KG1 (cell line): ENCODE measurements at regions not wholly inside any gene's neighbourhood (a gene's known extent, or its start where the extent isn't known, plus 50 kb on each side); places are given as distances from the start of the nearest gene placed in this dataset.

Source experiments
- DNase-seq: peaks from one replicate; lab custom pipeline; 2025; lab: John Stamatoyannopoulos, UW

GRCh38 chr4:14560577-14560976, 441.7 kb upstream of the CPEB2 start:
- no peak for DNase-seq

- DNase-seq: no peak
These were observed 439.4 kb upstream of the CPEB2 start for GRCh38 chr4:14562901-14563300.

GRCh38 chr4:14564281-14564680, 438.0 kb upstream of the CPEB2 start:
- no peak for DNase-seq

DNA sequence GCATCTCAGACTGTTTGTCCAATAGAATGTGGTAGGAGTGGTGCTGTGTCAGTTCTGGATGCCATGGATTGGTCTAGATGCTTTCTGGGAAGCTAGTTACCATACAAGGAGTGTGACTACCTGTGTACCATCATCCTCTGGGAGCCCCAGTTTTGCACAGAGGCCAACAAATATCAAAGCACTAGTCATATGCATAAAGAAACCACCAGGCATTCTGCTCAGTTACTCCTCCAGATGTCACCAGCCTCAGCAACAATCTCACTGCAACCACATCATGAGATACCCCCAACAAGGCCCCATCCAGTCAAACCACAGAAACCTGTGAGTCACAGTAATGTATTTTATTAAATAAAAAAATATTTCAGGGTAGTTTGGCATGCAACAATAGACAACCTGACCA, 435.8 kb upstream of the CPEB2 start:
- no peak for DNase-seq

DNA sequence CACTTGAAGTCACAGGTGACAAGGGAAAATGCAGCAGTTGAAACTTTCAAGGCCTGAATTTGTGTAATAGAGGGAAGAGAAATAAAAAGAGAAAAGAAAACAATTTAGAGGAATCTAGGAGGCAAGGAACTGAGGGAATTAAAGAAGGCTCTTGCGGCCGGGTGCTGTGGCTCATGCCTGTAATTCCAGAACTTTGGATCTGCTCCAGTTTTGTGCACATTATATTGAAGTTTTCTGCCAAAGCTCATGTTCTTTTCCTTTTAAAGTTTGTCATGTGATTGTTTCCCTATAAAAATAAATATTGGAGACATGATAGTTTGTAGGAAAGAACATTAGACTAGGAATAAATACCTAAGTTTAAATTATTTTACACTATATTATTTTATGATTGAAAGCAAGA, 433.9 kb upstream of the CPEB2 start:
- DNase-seq: no peak

- no peak for DNase-seq
These were observed 427.0 kb upstream of the CPEB2 start for GRCh38 chr4:14575289-14575688.

- DNase-seq: no peak
These were observed 426.4 kb upstream of the CPEB2 start for GRCh38 chr4:14575919-14576318.

DNA sequence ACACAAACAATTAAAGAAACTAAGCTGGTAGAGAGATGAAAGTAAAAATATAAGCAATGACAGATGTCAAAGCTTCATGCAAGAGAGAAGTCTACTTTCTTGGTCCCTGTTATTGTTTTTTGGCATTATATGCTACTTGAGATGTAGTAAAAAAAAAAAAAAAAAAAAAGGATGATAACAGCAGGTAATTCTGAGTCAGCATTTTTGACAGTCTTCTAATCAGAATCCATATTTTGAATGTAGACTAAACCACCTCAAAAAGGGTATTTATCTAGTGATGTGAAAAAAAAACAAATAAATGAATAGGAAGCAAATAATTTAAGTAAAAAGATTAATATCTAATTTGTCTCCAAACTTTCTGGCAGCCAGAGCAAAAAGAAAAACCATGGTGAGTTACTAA, 422.2 kb upstream of the CPEB2 start:
- DNase-seq: no peak

GRCh38 chr4:14581741-14582140, 420.5 kb upstream of the CPEB2 start:
- no peak for DNase-seq

DNA sequence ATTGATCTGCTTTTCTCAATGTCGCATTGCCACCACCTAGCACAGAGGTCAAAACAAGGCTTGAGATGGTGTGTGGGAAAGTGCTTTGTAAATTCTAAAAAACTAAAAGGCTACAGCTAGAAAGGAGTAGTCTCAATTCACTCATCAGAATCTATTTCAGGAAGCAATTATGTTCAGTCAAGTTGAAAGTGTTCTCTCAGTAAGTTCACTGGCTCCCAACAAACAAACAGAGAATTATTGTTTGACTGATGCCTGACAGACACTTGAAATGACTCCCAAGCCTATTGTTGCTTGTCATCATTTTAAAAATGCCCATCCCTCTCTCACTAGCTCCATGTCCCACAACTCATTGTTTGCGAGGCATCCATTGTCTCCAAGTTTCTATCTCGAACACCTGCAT, 419.6 kb upstream of the CPEB2 start:
- DNase-seq: no peak

- DNase-seq: no peak
These were observed 418.9 kb upstream of the CPEB2 start for GRCh38 chr4:14583331-14583730.

DNA sequence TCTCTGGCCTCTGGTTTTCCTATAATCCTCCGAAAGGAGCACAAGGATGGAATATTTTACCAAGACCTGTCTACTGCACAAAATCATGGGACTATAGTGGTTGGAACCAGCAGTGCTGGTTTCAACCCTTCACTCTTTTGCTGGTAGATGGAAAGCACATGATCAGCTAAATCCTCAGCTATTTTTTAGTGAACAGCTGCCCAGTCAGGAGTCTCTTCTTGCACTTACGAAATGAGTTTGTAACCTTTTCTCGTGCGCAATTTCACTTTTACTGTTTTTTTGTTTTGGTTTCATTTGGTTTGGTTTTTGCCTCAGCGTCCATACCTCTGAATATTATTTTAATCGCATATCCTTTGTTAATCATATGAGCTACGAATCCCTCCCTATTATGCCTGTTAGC, 418.5 kb upstream of the CPEB2 start:
- no peak for DNase-seq

DNA sequence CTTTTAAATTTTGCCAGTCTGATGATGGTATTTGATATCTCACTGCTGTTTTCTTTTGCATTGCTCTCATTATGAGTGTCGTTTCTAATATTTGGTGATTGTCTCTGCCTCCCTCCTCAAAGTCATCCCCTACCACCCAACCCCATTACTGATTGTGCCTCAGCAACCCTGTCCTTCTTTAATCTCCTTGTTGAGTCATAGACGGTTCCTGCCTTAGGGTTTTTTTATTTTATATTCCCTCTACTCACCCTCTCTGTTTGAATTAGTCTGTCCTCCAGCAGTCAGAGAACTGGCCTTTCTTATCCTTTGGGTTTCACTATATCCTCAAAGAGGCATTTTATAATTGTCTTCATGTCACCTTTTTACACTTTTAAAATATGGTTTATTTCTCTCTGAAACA, 409.3 kb upstream of the CPEB2 start:
- DNase-seq: no peak

DNA sequence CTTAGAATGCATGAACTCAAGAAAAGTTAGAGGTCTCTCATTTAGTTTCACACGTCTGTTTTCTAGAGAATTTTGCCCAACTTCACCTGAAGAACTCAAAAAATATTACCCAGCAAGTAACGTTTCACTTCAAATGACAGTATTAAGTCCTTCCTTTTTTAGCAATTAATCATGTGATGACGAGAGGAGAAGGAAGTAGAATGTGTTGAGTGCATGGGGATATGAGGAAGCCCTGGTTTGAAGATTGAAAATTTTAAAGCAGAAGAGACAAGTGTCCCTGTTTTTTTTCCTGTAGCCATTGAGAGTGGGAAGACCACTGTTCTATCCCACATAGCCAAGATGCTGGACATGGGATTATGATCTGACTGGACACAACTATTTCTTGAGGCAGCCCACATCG, 406.3 kb upstream of the CPEB2 start:
- DNase-seq: no peak

GRCh38 chr4:14596437-14596836, 405.8 kb upstream of the CPEB2 start:
- no peak for DNase-seq

- DNase-seq: no peak
These were observed 405.4 kb upstream of the CPEB2 start for GRCh38 chr4:14596904-14597303.

- DNase-seq: no peak
These were observed 400.1 kb upstream of the CPEB2 start for GRCh38 chr4:14602206-14602605.

DNA sequence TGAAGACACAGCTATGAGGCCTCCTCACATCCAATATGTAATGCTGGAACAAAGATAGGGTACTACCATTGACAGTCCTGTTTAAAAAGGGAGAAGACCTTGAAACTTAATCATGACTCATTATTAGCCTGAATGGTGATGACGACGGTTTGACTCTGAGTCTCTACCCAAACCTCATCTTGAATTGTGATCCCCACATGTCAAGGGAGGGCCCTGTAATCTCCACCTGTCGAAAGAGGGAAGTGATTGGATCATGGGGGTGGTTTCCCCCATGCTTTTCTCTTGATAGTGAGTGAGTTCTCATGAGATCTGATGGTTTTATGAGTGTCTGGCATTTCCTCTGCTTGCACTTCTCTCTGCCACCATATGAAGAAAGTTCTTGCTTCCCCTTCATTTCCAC, 395.3 kb upstream of the CPEB2 start:
- no peak for DNase-seq

- no peak for DNase-seq
These were observed 394.7 kb upstream of the CPEB2 start for GRCh38 chr4:14607578-14607977.

- DNase-seq: no peak
These were observed 393.7 kb upstream of the CPEB2 start for GRCh38 chr4:14608630-14609029.

GRCh38 chr4:14614840-14615239, 387.4 kb upstream of the CPEB2 start:
- DNase-seq: no peak

DNA sequence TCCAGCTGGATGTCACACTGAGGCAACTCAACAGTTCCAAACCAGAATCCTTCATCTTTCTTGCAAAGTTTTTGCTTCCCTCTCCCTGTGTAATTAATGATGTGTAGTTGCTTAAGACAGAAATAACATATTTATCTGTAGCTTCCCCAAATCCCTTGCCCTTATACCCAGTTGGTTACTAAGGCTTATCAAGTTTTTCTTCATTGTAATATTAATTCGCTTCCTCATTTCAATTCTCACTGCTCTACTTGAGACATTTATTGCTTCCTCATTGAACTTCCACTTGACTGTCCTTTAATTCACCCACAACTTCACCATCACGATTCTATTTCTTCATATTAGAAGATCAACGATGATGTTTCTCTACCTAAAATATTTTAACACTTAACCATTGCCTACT, 386.6 kb upstream of the CPEB2 start:
- DNase-seq: no peak

DNA sequence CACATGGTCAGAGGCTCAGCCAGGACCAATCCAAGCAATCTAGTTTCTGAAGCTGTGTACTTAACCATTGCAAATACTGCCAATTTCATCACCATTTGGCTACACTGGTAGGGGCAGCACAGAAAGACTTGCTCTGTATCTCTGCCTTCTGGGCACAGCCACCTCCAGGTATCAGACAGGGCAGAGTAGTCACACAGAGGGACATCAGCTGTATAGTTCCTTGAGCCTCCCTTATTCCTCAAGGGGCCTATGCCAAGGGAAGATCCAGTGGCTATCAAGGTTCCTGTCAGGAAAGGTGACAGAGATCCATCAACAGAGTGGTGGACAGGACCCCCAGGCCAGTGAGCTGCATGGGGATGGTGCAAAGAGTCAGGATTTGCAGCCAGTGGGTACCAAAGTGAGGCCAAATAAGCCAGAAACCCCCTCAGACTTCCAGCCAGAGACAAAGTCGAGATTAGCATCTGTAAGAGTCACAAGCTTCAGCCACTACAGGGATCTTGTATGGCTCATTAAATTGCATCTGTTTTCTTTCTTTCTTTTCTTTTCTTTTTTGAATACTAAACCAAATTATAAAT, 381.6 kb upstream of the CPEB2 start:
- no peak for DNase-seq

DNA sequence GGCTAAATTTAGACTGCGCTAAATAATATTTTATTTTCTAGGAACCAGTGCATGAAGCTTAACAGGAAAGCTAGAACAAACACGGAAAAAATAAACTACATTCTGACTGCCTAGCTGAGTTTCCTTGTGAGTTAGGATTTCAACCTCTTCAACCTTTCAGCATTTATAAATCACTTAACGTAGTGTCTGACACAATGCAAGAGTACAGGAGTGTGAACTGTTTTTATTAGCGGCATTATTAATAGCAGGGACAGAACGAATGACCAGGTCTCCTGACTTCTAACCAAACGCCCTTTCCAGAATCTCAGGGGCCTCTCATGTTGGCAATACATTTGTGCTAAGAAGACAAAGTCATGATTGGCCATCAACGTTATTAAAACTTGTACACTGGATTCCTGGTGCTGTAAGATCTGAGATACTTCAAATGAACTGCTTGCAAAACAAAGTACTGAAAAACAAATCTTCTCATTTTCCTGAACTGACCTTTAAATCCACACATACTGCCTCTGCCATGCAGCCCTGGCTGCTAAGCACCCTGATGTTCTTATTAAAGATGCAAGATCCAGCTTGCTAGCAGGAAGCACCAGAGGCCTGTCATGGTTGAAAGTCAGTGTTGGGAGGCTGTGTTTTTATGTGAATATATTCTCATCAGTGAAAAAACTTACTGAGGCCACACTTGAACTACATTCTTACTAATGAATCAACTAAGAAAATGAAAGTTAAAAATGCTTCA, 380.4 kb upstream of the CPEB2 start:
- no peak for DNase-seq
